ENCODE measurements at regions not wholly inside any gene's neighbourhood (a gene's known extent, or its start where the extent isn't known, plus 50 kb on each side); places are given as distances from the start of the nearest gene placed in this dataset.

- TF ChIP-seq EZH2 (IDR thresholded peaks at IDR 0.05; ENCODE audit: borderline replicate concordance, low read length) (no peak), CTCF (conservative IDR thresholded peaks at IDR 0.05 in 1 of 2, IDR thresholded peaks at IDR 0.05 in 1 of 2; ENCODE audit: extremely low read depth in 1 of 2, insufficient read depth in 1 of 2, low read depth in 1 of 2, low read length in 2 of 2) (no peak)
Observed at GRCh38 chrX:22616867-22617266, 344.2 kb downstream of the CBLL2 start.
